Right forelimb (tissue), 1 donor: ENCODE measurements at regions not wholly inside any gene's neighbourhood (a gene's known extent, or its start where the extent isn't known, plus 50 kb on each side); places are given as distances from the start of the nearest gene placed in this dataset.

Experiments used
- DNase-seq: peaks from one replicate; pipeline ENCODE4 v3.0.0-alpha.2; 2018

DNA sequence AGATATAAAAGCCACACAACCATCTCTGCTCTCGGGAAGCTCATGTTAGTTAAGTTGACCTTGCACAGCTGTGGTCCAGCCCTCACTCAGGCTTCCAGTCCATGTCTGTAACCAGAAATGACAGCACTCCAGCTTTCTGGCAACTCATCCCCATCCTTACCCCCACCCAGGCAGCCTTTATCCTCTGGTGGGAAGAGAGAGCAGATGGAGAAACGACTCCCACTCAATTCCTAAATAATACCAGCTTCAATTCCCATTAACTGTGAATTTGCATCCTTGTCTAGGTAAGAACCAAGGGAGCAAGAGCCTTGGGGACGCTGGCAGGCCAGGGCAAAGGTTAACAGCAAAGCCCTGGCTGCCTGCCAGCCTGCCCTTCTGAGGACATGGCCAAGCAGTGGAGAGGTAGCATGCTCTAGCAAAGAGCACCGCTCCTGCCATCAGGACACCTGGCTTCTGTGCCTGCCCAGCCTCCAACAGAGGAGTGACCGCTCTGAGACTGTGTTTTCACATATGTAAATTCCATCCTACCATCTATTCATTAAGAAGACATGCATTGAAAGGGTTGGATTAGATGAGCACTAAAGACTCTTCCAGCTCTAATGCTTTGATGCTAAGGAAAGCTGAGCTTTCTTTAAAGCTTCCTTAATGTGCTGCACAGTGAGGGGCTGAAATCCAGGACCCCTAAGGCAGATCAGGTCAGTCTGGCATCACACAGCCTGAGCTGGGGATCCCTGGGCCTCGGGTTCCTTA is 236.1 kb downstream of the GRIN2B start:
- no peak for DNase-seq

DNA sequence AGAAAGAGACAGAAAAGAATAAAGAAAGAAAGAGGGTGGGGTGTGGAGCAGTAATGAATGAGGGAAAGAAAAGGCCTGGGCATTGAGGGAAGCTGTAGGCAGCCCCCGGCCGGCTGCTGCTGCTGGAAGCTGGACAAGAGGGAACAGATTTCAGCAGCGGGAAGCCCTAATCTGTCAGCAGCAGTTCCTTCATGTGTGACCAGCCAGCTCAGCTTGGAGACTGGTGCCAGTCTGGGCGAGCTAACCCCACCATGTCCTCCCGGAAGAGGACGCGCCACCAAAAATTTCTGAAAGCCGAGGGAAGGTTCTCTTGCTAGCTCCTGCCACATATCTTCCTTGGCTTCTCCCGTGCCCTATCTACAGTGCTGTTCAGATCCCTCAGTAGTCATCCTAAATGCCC is 236.8 kb downstream of the GRIN2B start:
- no peak for DNase-seq

DNA sequence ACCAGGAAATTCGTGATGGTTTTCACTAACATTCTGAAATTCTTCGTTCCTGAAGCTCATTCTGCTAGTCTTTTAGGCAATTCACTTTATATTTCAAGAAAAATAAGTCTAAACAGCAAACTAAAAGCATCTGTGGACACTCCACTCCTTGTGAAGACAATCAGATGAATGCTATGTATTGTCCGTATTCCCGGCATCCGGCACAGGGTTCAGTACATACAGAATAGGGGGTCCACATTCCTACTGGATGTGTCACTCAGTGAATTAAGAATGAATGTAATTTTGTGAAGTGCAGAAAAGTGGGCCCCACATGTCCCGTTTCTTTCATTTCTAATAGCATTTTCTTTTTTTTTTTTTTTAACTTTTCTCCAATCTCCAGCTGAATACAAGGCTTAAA is 241.3 kb downstream of the GRIN2B start:
- DNase-seq = no peak

DNA sequence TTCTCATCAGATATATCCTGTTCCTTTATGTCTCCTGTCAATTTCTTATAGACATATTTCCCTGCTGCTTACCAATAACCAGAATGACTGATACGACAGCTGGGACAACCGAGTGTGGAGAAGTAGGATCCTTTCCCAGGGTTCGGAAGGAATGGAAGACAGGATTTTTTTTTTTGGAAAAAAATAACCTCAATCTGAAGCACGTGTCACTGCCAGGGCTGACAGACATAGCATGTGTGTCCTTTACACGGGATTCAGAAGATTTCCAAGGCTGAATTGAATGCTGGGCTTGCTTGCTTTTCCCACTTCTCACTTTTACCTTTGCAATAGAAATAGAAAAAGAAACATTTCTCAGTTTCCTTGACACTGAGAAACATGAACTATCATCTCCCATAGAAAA is 245.7 kb downstream of the GRIN2B start:
- DNase-seq = no peak

DNA sequence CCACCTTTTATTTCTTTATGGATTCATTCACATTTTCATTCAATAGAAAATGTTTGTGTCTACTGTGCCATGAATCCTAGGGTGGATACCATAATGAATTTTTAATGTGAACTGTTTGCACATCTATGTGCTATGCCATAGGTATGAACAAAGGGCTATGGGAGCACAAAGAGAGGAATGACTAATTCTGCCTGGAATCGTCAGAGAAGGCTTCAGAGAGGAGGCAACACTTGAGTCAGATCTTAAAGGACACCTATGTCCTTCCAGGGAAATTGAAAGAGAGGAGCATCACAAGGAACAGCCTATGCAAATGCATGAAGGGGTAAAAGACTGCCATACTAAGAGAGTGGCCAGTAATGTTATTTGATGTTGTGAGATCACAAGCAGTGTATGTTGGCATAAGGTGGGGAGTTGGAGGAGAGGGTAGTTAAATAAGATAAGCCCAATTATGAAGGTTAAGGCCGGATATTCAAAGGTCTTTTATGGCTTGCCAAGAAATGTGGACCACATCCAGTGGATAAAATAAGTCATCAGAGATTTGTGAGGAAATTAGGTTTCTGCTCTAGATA is 246.7 kb downstream of the GRIN2B start:
- DNase-seq = no peak

DNA sequence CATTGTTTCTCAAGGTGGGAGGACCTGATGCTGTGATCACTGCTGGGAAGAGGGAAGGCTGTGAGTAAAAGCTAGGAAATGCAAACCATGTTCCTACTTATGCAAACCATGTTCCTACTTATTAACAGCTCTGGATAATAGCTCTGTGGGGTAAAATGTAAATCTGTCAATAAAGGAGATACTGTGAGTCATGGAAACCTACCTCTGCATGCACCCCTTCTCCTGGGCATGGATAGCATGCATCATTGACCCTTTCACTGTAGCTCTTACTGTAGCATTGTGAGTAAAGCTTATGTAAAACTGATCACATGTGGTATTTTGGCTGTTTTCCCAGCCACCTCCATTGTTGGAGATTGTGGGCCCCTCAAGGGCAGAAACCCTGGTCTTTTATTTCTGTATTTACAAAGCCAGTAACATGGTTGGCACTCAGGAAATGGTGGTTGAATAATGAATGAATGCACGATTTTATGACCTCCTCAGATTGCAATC is 253.7 kb downstream of the GRIN2B start:
- no peak for DNase-seq

DNA sequence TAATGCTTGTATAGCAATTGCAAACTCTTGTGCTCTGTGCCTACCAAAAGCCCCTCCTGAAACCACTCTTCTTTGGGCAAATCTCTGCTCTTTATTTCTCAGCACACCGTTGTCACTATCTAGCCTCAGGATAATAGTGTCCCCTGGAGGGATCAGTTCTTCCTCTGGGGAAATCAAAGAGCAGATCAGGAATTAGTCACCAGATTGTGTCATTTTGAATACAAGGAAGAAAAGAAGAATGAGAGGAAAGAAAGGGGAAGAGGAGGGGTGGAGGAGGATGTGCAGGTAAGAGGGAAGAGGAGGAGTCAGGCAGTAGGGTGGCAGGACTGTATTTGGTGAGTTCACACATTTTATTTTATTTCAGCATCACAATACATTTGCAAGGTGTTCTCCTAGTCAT is 256.4 kb downstream of the GRIN2B start:
- DNase-seq = no peak

DNA sequence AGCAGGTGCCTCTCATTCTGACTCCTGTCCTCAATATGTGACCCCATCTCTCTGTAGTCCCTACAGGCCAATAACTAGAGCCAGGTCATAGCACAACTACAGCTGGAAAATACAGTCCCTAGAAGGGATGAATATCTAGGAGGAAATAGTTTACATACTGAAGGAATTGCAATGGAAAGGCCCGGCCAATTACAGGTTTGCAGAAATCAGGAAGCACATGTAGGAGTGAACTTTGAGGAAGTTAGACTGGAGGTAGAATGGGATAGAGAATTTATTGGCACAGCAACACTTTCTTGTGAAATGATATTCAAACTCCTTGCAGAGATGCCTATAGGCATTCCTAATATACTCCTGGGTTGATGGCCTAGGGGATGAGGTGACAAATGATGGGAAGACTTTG is 257.3 kb downstream of the GRIN2B start:
- DNase-seq = no peak

DNA sequence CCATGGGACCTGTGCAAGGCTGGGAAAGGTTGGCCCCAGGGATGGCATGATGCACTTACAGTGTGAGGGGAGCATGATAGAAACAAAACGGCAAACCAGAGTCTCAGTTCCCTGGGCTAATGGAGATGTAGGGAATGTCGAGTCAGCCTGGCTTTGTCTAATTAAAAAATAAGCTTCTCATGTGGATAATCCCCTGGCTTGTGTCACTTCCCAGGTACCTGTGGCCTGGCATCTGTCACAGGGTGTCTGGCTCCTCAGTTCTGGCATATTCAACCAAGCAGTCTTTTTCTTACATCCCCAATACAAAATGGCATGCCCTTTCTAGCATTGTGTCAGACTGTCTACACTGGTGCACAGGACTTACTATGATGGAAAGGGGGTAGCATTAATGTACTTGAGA is 261.4 kb downstream of the GRIN2B start:
- DNase-seq = no peak

DNA sequence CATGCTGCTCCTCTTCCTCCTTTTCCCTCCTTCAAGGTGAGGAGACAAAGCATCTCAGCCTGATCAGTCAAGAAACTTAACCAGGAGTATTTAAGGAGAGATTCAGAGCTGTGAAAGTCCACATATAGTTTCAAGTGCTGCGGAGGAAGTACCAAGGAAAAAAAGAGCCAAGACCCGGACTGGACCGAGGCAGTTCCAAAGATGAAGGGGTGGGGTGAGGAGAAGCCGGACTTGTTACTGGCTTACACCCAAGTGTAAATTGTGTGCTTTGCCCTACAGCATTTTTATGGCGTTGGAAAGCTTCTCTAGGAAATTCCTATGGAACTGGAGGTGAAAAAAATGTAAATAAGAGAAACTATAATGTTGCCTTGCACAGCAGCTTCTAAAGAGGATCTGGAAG is 263.1 kb downstream of the GRIN2B start:
- no peak for DNase-seq

DNA sequence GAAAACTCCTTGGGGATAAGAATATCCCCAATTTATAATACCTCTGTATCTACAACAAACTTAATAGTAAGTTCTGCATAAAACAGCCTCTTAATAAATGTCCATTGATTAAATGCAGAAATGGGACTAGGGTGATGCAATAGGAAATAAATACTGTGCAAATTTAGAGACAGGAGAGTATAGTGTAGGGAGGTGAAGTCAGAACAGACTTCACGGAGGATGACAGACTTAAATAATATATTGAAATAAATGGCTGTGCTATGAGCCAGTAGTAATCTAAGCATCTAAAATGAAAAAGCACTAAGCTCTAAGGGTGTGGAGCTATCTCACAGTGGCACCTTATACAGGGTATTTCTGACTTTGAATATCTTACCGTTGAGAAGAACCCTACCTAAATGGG is 265.3 kb downstream of the GRIN2B start:
- no peak for DNase-seq

DNA sequence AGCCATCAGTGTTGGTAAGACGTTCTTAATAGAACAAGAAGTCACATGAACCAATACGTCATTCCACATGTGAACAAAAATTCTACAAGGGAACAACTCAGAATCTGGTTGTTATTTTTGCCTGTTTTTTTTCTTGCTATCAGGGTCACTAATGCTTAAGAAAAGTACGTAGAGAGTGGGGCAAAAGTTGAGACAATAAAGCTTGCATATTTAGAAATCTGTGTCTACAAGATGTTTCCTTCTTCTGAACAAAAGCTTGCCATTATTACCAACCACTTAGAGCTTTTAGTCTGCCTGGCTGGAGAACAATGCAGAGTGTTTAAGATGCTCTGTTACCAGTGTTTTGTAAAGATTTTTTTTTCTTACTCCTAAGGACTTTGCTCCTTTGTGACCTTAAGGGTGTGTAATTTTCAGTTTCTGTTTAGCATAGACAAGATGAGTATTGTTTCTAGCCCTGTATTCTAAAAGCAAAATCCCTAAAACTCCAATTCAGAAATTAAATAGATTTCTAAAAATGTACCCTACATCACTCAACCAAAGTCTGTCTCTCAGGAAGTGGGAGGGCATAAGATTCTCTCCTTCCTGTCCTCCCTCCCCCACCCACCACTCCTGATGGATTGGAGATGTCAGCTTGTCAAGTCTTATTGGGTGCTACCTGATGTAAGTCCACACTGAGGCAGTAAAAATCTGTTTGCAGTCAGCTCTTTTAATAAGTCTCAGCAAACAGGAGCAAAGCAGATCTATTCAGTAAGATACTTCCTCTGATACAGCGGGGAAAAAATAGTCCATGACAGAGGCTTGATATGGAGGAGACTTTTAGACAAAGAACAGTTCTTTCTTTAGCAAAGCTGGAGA is 267.6 kb downstream of the GRIN2B start:
- DNase-seq = no peak

DNA sequence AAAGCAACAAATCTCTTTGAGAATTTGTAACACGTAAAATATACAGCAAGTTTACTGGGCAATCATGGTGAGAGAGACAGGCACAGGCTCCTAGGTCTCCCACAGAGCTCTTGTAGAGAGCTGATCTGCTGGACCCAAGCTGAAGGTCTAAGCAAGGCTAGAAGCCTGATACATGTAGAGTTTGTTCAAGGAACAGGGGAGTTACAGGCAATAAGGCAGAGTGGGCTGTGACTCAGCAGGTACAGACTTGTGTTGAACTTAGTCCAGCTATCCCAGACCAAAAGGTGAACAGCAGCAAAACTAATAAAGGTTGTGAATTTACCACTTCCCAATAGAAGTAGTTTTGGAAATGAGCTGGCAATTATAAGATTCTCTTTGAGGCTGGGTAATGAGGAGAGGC is 273.6 kb downstream of the GRIN2B start:
- no peak for DNase-seq

DNA sequence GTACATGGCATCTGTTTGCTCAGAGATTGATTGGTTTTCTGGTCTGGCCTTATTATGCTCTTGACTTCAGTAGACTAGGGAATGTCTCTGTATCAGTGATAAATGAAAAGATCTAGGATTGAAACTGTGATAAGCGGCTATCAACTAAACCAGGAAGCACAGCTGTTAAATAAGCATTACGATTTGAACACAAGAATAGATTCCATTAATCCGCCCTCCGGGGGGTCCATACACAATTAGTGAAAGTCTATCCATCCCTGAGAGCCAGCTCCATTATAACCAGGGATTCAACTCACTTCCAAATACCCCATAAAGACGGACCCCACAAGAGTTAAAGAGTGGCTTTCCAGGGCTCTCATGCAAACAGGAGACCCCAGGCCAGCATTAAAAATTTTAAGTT is 279.0 kb downstream of the GRIN2B start:
- DNase-seq = no peak

DNA sequence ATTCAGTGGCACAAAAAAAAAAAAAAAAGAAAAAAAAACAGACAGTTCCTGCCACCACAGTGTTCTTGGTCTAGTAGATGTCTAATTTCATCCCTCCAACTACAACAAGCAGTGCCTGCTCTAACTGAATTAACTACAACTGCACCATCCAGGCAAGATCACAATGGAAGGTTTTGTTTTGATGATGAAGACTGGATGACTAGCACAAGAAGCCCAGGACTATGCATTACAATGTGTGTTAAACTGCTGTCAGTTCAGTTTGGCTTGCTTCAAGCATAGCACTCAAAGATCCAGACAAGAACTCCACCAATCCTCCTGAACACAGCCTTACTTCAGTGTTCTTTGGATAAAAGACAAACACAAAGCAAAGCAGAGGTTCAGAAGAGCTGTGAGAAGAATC is 279.9 kb downstream of the GRIN2B start:
- no peak for DNase-seq

DNA sequence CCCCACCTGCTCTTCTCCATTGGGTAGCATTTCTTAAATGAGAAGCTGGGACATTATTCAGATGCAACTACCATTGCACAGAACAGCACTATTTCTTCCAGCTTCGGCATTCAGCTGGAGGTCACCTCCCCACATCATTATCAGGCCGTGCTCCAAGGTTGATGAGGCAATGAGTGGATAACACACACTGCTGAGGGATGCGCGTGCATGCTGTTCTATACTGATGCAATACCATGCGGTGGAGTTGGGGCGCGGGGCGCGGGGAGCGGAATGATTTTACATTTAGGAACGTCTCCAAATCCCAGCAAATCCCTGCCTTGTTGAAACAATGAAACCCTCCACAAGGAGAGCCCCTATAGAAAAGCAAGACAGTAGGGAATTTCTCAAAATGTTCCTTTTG is 283.4 kb downstream of the GRIN2B start:
- DNase-seq = no peak

DNA sequence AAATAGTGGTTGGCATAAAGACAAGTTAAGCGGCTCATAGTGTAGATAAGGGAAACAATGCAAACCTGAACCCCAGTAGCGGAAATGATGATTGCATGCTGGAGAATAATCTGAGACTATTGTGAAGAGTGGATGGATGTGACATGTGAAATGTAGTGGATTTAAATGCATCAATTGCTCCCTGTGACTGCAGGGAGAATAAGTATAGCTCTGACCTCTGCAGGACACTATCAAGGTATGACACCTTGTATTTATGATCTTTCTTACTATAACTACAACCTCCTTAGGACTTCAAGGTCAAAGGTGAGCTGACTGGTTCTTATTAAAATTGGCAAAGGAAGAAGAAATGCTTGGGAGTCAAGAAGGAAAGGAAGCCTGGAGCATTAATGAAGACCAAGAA is 285.6 kb downstream of the GRIN2B start:
- DNase-seq = no peak

DNA sequence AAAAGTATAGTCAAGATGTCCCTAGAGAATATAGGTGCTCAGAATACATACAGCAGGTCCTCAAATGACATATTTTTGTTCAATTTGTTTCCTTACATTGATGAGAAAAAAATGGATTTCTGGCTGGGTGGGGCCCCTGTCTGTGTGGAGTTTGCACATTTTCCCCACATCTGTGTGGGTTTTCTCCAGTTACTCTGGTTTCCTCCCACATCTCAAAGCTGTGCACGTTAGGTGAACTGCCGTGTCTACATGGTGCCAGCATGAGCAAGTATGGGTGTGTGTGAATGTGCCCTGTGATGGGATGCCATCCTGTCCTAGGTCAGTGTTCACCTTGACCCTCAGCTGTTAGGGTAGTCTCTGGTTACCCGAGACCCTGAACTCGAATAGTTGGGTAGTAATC is 289.1 kb downstream of the GRIN2B start:
- no peak for DNase-seq

DNA sequence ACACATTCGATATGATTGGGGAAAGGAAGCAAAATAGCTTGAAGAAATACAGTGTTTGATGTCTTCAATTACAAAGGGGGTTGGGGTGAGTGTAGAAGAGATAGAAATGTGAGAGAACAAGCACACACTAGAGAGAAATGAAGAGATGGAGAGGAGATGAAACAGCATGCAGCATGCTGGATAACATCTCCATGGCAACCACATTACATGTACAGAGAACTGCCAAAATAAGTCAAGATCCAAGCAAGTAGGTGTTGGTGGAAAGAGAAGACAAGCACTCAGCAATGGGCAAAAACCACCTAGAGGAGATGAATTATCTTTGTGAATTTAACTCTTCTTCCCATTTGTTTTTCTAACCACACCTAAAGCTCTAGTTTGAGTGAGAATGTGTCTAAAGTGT is 289.8 kb downstream of the GRIN2B start:
- no peak for DNase-seq

DNA sequence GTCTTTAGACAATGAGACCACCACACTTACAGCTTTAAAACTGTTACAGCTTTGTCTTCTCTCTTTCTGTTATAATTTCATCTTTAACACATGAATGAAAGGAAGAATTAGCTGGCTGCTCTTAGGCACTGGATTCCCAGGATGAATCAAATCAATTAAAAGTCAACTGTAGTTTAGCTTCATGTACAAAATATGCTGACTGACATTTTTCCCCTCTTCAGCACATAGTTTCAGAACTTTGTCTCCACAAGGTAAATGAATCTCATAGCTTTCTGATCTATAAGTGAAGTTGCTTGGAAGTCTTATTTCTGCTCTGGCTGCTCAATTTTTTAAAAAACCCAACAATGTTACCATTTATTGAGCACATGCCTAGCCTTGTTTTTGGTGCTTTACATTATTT is 293.8 kb downstream of the GRIN2B start:
- DNase-seq = no peak

DNA sequence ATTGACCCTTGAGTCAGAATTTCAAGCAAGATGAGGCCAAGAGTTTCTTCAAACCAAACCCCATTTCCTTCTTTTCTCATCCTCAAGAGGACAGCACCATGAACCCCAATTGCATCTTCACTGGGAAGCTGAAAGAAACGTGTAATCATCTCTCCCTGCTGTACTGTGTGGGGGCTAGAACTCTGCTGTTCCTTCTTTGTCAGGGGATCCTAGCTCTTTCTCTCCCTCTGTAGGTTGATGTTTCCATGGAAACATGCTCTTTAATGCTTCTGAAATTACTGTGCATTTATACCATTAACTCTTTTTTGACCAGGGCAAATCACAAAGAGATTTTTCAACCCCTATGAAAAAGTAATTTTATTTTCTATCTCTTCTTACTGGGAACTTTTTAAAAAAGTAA is 295.1 kb downstream of the GRIN2B start:
- DNase-seq = no peak

DNA sequence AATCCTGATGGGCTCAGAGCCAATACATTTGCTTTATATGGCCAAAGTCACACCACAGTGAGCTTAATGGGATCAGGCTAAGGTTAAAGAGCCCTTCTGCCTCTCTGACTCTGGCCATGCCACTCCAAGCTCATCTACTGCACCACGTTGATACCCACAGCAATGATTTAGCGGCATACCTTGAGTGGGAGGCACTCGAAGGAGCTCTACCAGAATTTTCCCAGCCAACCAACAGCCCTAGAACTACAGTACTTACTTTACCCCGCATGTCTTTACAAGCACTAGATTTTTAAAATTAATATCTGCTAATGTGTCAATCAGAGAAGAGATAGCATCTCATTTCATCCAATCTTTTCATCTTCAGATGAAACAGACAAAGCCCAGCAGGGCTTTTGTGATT is 300.5 kb downstream of the GRIN2B start:
- no peak for DNase-seq

DNA sequence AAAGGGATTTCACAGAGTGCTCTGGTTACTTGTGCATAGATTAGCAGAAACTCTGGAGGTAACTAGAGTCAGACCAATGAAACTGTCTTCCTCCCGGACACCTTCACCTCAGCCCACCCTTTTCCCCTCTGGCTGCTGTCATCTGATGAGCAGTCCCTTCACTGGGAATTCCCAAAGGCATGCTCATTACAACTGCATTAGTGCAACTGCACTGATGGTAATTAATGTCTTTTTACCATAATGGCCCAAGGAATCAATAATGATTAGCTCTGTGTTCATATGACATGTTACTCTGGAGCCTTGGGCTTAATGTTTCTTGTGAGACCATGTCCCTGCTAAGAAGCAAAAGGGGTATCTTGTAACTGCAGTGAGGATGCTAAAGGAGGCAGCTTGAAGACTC is 304.5 kb downstream of the GRIN2B start:
- DNase-seq = no peak

DNA sequence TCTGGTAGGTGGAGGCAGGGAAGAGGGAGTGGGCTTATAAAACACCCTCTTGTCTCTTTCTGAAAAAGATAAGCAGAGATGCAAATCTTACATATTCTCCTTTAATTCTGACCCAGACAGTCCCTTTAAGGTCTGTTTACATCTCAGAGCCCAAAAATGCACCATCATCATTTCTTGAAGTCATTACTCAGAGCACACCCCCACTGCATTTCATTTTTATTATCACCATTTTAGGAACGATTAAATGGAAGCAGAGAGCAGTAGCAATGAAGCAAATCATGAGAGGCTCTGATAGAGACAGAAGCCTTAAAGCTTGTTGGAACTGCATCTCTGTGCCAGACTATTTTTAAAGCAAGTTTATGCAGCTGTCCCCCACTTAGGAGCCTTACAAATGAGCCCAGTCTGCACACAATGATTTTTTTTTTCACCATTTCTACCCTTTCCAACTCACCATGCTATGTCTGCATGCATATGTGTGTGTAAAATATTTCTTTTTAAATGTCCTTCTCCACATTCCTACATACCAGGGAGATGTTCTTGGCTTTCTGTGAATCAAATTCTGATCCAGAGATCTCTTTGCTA is 311.0 kb downstream of the GRIN2B start:
- no peak for DNase-seq
